ENCODE measurements at regions not wholly inside any gene's neighbourhood (a gene's known extent, or its start where the extent isn't known, plus 50 kb on each side); places are given as distances from the start of the nearest gene placed in this dataset.

- DNase-seq (ENCODE audit: low spot score): no peak
- Mint-ChIP-seq H3K9me3 (ENCODE audit: unreplicated experiment) (no peaks in the 10 kb centered on the region), H3K4me3 (ENCODE audit: unreplicated experiment) (no peak overlapping the region)
Measured at GRCh38 chr12:5264006-5264405, 167.9 kb upstream of the NTF3 start.

GRCh38 chr12:5267603-5268423 is 164.1 kb upstream of the NTF3 start:
- H3K36me3 Mint-ChIP-seq (ENCODE audit: low read depth, unreplicated experiment): no peaks in the 10 kb centered on the region
- H3K27me3 Mint-ChIP-seq (ENCODE audit: unreplicated experiment): peaks cover 3% of the 10 kb centered on the region
- TF ChIP-seq CTCF (IDR thresholded peaks at IDR 0.05; ENCODE audit: unreplicated experiment): no peak
- DNase-seq (ENCODE audit: low spot score): no peak
- H3K9me3 Mint-ChIP-seq (ENCODE audit: unreplicated experiment): no peaks in the 10 kb centered on the region
- no peak overlapping the region for H3K4me3 Mint-ChIP-seq (ENCODE audit: unreplicated experiment)
- no peak overlapping the region for H3K27ac Mint-ChIP-seq (ENCODE audit: unreplicated experiment)
- peaks cover 4% of the 10 kb centered on the region for H3K4me1 Mint-ChIP-seq (ENCODE audit: unreplicated experiment)

More at GRCh38 chr12:5264006-5264405, 167.9 kb upstream of the NTF3 start:
- Mint-ChIP-seq H3K27ac (ENCODE audit: unreplicated experiment) (no peak overlapping the region), H3K27me3 (ENCODE audit: unreplicated experiment) (peaks cover 3% of the 10 kb centered on the region), H3K36me3 (ENCODE audit: low read depth, unreplicated experiment) (no peaks in the 10 kb centered on the region), H3K4me1 (ENCODE audit: unreplicated experiment) (peaks cover 2% of the 10 kb centered on the region)
- no peak for TF ChIP-seq CTCF (IDR thresholded peaks at IDR 0.05; ENCODE audit: unreplicated experiment)

- Mint-ChIP-seq H3K9me3 (ENCODE audit: unreplicated experiment) (no peaks in the 10 kb centered on the region), H3K27me3 (ENCODE audit: unreplicated experiment) (peaks cover 3% of the 10 kb centered on the region), H3K4me3 (ENCODE audit: unreplicated experiment) (no peak overlapping the region), H3K4me1 (ENCODE audit: unreplicated experiment) (peaks cover 4% of the 10 kb centered on the region), H3K27ac (ENCODE audit: unreplicated experiment) (no peak overlapping the region), H3K36me3 (ENCODE audit: low read depth, unreplicated experiment) (no peaks in the 10 kb centered on the region)
- TF ChIP-seq CTCF (IDR thresholded peaks at IDR 0.05; ENCODE audit: unreplicated experiment): no peak
- no peak for DNase-seq (ENCODE audit: low spot score)
Measured at GRCh38 chr12:5268424-5269210, 163.3 kb upstream of the NTF3 start.

- H3K27me3 Mint-ChIP-seq (ENCODE audit: unreplicated experiment): peaks cover 3% of the 10 kb centered on the region
- no peak overlapping the region for H3K27ac Mint-ChIP-seq (ENCODE audit: unreplicated experiment)
- no peaks in the 10 kb centered on the region for H3K36me3 Mint-ChIP-seq (ENCODE audit: low read depth, unreplicated experiment)
- H3K4me1 Mint-ChIP-seq (ENCODE audit: unreplicated experiment): peaks cover 6% of the 10 kb centered on the region
- no peak for TF ChIP-seq CTCF (IDR thresholded peaks at IDR 0.05; ENCODE audit: unreplicated experiment)
- DNase-seq (ENCODE audit: low spot score): no peak
- no peaks in the 10 kb centered on the region for H3K9me3 Mint-ChIP-seq (ENCODE audit: unreplicated experiment)
- H3K4me3 Mint-ChIP-seq (ENCODE audit: unreplicated experiment): no peak overlapping the region
Measured at GRCh38 chr12:5269846-5270245, 162.1 kb upstream of the NTF3 start.
